SK-N-SH treated with all-trans-retinoic acid at 6 μM for 48 hours (cell line): ENCODE measurements at regions not wholly inside any gene's neighbourhood (a gene's known extent, or its start where the extent isn't known, plus 50 kb on each side); places are given as distances from the start of the nearest gene placed in this dataset.

Source experiments
- ATAC-seq: fragments of 200-7000 bp; cut with Tn5 transposase; 3 replicates; pipeline ENCODE4 v1.9.1; 2020; ENCODE audit warnings: mild to moderate bottlenecking, moderate library complexity
- ARNTL ChIP-seq: fragments of 450-650 bp; formaldehyde crosslinking; IDR thresholded peaks from 2 replicates; pipeline ENCODE4 v1.5.0; 2020; ENCODE audit warnings: low read depth, mild to moderate bottlenecking, moderate library complexity, borderline replicate concordance
- BACH2 ChIP-seq: fragments of 250-450 bp; sonication (Bioruptor Pico); IDR thresholded peaks from 2 replicates; pipeline ENCODE4 v1.9.0; 2021; ENCODE audit warnings: mild to moderate bottlenecking, borderline replicate concordance
- CREB5 ChIP-seq: fragments of 250-450 bp; sonication (Bioruptor Pico); IDR thresholded peaks from 2 replicates; pipeline ENCODE4 v1.5.1; 2020; ENCODE audit warnings: low read depth, mild to moderate bottlenecking, moderate library complexity
- CSDC2 ChIP-seq: fragments of 250-450 bp; sonication (Bioruptor Pico); IDR thresholded peaks from 2 replicates; pipeline ENCODE4 v1.5.0; 2020; ENCODE audit warnings: mild to moderate bottlenecking, moderate library complexity
- CSRNP3 ChIP-seq: fragments of 250-450 bp; sonication (Bioruptor Pico); IDR thresholded peaks from 2 replicates; pipeline ENCODE4 v1.5.1; 2021; ENCODE audit warnings: mild to moderate bottlenecking, moderate library complexity
- ISL1 ChIP-seq: fragments of 250-450 bp; sonication (Bioruptor Pico); IDR thresholded peaks from 2 replicates; pipeline ENCODE4 v2.1.2; 2022; ENCODE audit warnings: mild to moderate bottlenecking, moderate library complexity
- OSR1 ChIP-seq: fragments of 250-450 bp; sonication (Bioruptor Pico); IDR thresholded peaks from 2 replicates; pipeline ENCODE4 v1.8.0; 2022; ENCODE audit warnings: moderate library complexity, mild to moderate bottlenecking, inconsistent platforms
- PATZ1 ChIP-seq: fragments of 250-450 bp; sonication (Bioruptor Pico); IDR thresholded peaks from 2 replicates; pipeline ENCODE4 v1.8.0; 2020; ENCODE audit warnings: mild to moderate bottlenecking, moderate library complexity, borderline replicate concordance
- POU6F1 ChIP-seq: fragments of 250-450 bp; sonication (Bioruptor Pico); IDR thresholded peaks from 2 replicates; pipeline ENCODE4 v1.8.0; 2021; ENCODE audit warnings: low read depth, mild to moderate bottlenecking, moderate library complexity, borderline replicate concordance
- PPARA ChIP-seq: fragments of 250-450 bp; sonication (Bioruptor Pico); IDR thresholded peaks from 2 replicates; pipeline ENCODE4 v1.5.0; 2020; ENCODE audit warnings: mild to moderate bottlenecking, borderline replicate concordance
- RARB ChIP-seq: fragments of 250-450 bp; sonication (Bioruptor Pico); IDR thresholded peaks from 2 replicates; pipeline ENCODE4 v1.8.0; 2021; ENCODE audit warnings: mild to moderate bottlenecking, moderate library complexity
- SNAI2 ChIP-seq: fragments of 250-450 bp; sonication (Bioruptor Pico); IDR thresholded peaks from 2 replicates; pipeline ENCODE4 v1.5.0; 2020; ENCODE audit warnings: mild to moderate bottlenecking, moderate library complexity
- TCF4 ChIP-seq: fragments of 250-450 bp; sonication (Bioruptor Pico); IDR thresholded peaks from 2 replicates; pipeline ENCODE4 v1.8.0; 2021; ENCODE audit warnings: mild to moderate bottlenecking, moderate library complexity, borderline replicate concordance
- TOX ChIP-seq: fragments of 250-450 bp; sonication (Bioruptor Pico); IDR thresholded peaks from 2 replicates; pipeline ENCODE4 v1.8.0; 2021; ENCODE audit warnings: mild to moderate bottlenecking, moderate library complexity, borderline replicate concordance
- TSHZ2 ChIP-seq: fragments of 250-450 bp; sonication (Bioruptor Pico); IDR thresholded peaks from 2 replicates; pipeline ENCODE4 v1.5.0; 2020; ENCODE audit warnings: mild to moderate bottlenecking, moderate library complexity
- ZC3H10 ChIP-seq: fragments of 250-450 bp; sonication (Bioruptor Pico); IDR thresholded peaks from 2 replicates; pipeline ENCODE4 v1.5.1; 2021; ENCODE audit warnings: mild to moderate bottlenecking, moderate library complexity
- ZFP3 ChIP-seq: fragments of 250-450 bp; sonication (Bioruptor Pico); IDR thresholded peaks from 2 replicates; pipeline ENCODE4 v1.5.0; 2020; ENCODE audit warnings: mild to moderate bottlenecking, moderate library complexity
- ZNF565 ChIP-seq: fragments of 450-650 bp; formaldehyde crosslinking; conservative IDR thresholded peaks from 2 replicates; pipeline ENCODE4 v1.5.0; 2020; ENCODE audit warnings: low read depth, mild to moderate bottlenecking, moderate library complexity
- ZNF70 ChIP-seq: fragments of 450-650 bp; formaldehyde crosslinking; IDR thresholded peaks from 2 replicates; pipeline ENCODE4 v1.5.0; 2020; ENCODE audit warnings: mild to moderate bottlenecking, moderate library complexity
- ZNF8 ChIP-seq: fragments of 450-650 bp; formaldehyde crosslinking; IDR thresholded peaks from 2 replicates; pipeline ENCODE4 v1.5.0; 2020; ENCODE audit warnings: mild to moderate bottlenecking, moderate library complexity

- no peak for ATAC-seq
- TF ChIP-seq ZNF70 (CRISPR knock-in tag) (no peak), ZC3H10 (CRISPR knock-in tag) (no peak), BACH2 (CRISPR knock-in tag) (no peak), ZNF565 (CRISPR knock-in tag) (no peak), SNAI2 (no peak), POU6F1 (CRISPR knock-in tag) (no peak), ZFP3 (CRISPR knock-in tag) (no peak), PPARA (no peak), ISL1 (CRISPR knock-in tag) (no peak), ZNF8 (CRISPR knock-in tag) (no peak), ARNTL (CRISPR knock-in tag) (no peak), CSDC2 (CRISPR knock-in tag) (no peak), TSHZ2 (CRISPR knock-in tag) (no peak), CSRNP3 (CRISPR knock-in tag) (no peak), OSR1 (no peak), RARB (no peak), PATZ1 (no peak), TCF4 (no peak)
Measured at GRCh38 chr16:26791169-26791568, 275.6 kb upstream of the C16orf82 start.

GRCh38 chr16:26795184-26795583, 271.5 kb upstream of the C16orf82 start:
- TF ChIP-seq TOX (CRISPR knock-in tag) (no peak), BACH2 (CRISPR knock-in tag) (no peak), ZNF8 (CRISPR knock-in tag) (no peak), ZC3H10 (CRISPR knock-in tag) (no peak), CREB5 (CRISPR knock-in tag) (no peak), ZNF565 (CRISPR knock-in tag) (no peak), ZNF70 (CRISPR knock-in tag) (no peak), TSHZ2 (CRISPR knock-in tag) (no peak), ISL1 (CRISPR knock-in tag) (no peak)
- TF ChIP-seq, all 23 proteins: peak for 0
- no peak for ATAC-seq
